GM19023 (cell line): ENCODE measurements at regions not wholly inside any gene's neighbourhood (a gene's known extent, or its start where the extent isn't known, plus 50 kb on each side); places are given as distances from the start of the nearest gene placed in this dataset.

Experiments used
- ATAC-seq: cut with Tn5 transposase; IDR thresholded peaks from one replicate; pipeline ENCODE4 v1.9.1; 2021; ENCODE audit warnings: mild to moderate bottlenecking, moderate library complexity; ENCODE audit not compliant: unreplicated experiment

GRCh38 chr4:4606321-4606720, 64.5 kb upstream of the STX18 start:
- no peak for ATAC-seq

GRCh38 chr4:4605849-4606248, 64.0 kb upstream of the STX18 start:
- no peak for ATAC-seq

- no peak for ATAC-seq
Measured at GRCh38 chr4:4603592-4603991, 61.7 kb upstream of the STX18 start.

GRCh38 chr4:4603067-4603466, 61.2 kb upstream of the STX18 start:
- ATAC-seq, result no peak

- no peak for ATAC-seq
Measured at GRCh38 chr4:4602468-4602867, 60.6 kb upstream of the STX18 start.

GRCh38 chr4:4601803-4602369, 60.0 kb upstream of the STX18 start:
- no peak for ATAC-seq

GRCh38 chr4:4599481-4600275, 57.8 kb upstream of the STX18 start:
- ATAC-seq, result no peak

DNA sequence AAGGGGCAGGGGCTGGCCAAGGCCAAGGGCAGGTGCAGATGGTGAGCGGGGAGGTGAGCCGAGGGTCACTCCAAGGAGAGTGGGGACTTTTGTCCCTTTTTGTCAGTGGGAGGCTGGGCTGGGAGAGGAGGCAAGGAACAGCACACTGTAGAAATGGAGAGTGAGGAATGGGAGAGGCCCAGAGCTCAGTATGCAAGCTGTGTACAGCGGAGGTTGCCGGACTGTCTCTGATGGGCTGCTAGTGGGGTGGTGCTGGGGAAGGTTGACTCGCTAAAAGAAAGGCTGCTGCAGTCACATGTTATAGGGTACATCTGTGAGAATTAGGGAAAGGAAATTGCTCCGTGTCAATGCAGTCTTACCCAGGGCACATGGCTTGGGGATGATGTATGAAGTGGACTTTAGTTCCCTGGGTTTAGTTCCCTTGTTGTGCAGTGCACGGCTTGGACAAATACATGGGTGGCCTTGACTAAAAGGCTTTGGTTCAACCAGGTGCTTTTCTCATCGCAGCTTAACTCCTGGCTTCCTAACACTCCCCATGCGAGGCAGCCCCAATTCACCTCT, 57.1 kb upstream of the STX18 start:
- no peak for ATAC-seq

DNA sequence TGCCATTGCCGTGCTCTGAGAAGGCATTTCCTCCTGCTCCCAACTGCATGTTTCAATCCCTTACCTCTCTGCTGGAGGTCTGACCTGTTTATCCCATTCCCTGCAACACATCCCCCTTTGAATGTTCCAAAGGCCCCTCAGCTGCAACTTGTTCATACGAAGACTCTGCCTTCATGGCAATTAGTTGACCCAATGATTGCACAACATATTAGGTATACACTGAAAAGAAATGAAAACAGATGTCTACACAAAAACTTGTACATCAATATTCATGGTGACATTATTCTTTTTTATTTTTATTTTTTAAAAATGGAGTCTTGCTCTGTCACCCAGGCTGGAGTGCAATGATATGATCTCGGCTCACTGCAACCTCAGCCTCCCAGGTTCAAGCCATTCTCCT, 54.9 kb upstream of the STX18 start:
- no peak for ATAC-seq

DNA sequence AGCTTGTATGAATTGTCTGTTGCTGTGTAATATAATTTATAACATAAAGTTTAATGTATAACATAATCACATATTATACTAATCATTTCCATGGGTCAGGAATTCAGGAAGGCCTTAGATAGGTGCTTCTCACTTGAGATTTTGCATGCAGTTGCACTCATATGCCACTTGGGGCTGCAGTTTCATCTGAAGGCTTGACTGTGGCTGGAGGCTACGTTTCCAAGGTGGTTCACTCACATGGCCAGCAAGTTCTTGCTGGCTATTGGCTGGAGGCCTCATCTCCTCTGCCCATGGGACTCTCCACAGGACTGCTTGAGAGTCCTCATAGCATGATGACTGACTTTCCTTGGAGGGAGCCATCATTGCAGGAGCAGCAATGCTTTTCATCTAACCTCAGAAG, 53.4 kb upstream of the STX18 start:
- ATAC-seq, result no peak

GRCh38 chr4:4594285-4594920, 52.6 kb upstream of the STX18 start:
- ATAC-seq, result no peak

DNA sequence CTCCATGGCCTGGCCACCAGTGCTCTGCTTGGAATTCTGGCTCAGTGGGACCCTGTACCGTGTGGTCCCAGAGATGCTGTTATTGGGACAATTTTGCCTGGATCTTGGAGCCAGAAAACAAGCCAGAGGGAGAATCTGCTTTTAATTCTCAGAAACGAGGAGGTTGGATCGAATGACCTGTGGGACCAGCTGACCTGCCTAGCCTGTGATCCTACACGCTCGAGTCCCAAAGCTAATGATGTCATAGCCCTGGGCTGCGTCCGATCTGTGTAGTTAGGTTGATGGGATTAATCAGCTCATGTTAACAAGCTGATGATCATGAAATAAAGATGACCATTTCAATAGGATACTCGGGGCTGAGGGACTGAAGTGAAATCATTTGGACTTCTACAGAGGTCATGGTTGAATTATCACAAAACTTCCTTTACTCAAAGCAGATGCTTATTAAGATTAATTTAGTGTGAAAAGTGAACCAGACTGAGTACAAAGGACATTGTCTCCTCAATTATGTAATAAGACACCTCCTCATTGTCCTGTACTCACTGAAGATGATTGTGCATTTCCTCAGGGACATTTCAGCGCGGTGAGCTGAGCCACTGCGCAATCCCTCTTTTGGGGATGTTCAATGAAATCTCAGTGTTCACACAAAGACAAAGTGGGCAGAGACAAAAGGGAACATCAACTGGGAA, 51.9 kb upstream of the STX18 start:
- no peak for ATAC-seq

DNA sequence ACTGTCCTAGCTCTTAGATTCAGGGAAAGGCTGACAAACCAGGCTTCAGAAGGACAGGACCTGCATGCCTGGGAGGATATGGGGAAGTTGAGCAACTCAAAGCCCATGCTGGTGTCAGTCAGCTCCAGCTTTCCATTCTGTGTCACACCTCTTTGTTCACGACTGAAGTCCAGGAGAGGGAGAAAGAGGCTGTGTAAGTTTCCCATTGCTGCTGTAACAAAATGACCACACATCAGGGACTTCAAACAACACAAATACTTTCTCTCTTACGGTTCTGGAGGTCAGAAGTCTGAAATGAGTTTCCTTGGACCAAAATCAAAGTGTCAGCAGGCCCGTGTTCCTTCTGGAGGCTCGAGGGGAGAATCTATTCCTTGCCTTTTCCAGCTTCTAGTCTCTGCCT, 50.6 kb upstream of the STX18 start:
- no peak for ATAC-seq
